ENCODE measurements at regions not wholly inside any gene's neighbourhood (a gene's known extent, or its start where the extent isn't known, plus 50 kb on each side); places are given as distances from the start of the nearest gene placed in this dataset.

DNA sequence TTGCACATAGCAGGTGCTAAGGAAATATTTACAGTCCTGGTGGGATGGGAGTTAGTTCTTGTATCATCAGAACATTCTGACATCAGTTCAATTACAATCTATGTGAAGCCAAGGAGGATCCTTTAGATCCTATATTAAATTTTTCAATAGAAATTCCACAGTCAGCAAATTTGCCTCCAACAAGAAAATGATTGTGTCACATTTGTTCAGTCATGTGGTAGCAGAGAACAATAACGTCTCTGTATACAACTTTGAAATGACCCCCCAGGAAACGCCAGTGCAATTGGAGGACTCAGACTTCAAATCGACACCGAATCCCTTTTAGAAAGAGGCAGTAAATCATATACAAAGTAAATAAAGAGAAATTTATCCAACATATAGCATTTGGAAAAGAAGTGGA is 392.1 kb downstream of the DTWD2 start:
- Histone ChIP-seq H3K27me3 (ENCODE audit: control insufficient read depth, insufficient read depth, low read length) (no peaks in the 10 kb centered on the region), H3K4me3 (ENCODE audit: low read depth, low read length) (no peak overlapping the region), H3K36me3 (ENCODE audit: control insufficient read depth, insufficient read depth, low read length) (no peaks in the 10 kb centered on the region)
- no peak for FAIRE-seq
- TF ChIP-seq, protein P1, sequence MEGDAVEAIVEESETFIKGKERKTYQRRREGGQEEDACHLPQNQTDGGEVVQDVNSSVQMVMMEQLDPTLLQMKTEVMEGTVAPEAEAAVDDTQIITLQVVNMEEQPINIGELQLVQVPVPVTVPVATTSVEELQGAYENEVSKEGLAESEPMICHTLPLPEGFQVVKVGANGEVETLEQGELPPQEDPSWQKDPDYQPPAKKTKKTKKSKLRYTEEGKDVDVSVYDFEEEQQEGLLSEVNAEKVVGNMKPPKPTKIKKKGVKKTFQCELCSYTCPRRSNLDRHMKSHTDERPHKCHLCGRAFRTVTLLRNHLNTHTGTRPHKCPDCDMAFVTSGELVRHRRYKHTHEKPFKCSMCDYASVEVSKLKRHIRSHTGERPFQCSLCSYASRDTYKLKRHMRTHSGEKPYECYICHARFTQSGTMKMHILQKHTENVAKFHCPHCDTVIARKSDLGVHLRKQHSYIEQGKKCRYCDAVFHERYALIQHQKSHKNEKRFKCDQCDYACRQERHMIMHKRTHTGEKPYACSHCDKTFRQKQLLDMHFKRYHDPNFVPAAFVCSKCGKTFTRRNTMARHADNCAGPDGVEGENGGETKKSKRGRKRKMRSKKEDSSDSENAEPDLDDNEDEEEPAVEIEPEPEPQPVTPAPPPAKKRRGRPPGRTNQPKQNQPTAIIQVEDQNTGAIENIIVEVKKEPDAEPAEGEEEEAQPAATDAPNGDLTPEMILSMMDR (IDR thresholded peaks at IDR 0.05; ENCODE audit: insufficient read depth, low read length, severe bottlenecking) = no peak
- DNase-seq (ENCODE audit: low read depth) = no peak

- TF ChIP-seq, protein P1 (IDR thresholded peaks at IDR 0.05; ENCODE audit: insufficient read depth, low read length, severe bottlenecking) = no peak
- FAIRE-seq (no peak), DNase-seq (ENCODE audit: low read depth) (no peak)
- Histone ChIP-seq H3K4me3 (ENCODE audit: low read depth, low read length) (no peak overlapping the region), H3K27me3 (ENCODE audit: control insufficient read depth, insufficient read depth, low read length) (no peaks in the 10 kb centered on the region), H3K36me3 (ENCODE audit: control insufficient read depth, insufficient read depth, low read length) (no peaks in the 10 kb centered on the region)
Observed at GRCh38 chr5:118593003-118593328, 395.4 kb downstream of the DTWD2 start.

DNA sequence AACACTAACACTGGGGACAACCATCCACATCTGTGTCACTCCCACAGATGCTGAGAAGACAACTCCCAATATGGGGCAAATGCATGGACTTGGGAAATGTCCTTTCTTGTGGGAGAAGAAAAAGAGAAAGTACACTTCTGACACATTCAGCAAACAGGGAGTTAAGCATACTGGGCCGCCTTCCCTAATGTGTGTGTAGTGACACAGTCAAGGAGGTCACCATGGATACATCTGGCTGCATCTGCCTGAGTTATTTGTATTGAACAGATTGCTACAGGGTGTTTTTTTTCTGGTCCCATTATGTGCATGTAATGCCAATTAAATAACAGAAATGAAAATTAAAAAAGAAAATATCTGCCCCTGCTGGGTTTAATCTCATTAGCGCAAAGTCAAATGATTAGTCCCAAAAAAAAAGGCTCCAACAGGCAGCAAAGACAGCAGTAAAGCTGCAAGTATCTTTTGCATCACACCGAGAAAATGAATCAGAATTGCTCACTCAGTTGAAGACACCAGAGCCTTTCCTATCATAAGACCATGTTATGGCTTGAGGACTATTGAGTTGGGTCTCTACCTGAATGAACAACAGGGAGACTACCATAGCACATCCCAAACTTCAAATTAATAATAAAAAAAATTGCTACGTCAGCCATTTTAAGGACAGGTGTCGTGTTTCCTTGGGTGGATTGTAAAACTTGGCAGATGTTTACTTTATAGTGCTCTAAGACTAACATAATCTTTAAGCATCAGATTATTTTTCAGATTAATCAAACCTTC is 395.9 kb downstream of the DTWD2 start:
- Histone ChIP-seq H3K36me3 (ENCODE audit: control insufficient read depth, insufficient read depth, low read length) (no peaks in the 10 kb centered on the region), H3K27me3 (ENCODE audit: control insufficient read depth, insufficient read depth, low read length) (no peaks in the 10 kb centered on the region), H3K4me3 (ENCODE audit: low read depth, low read length) (no peak overlapping the region)
- DNase-seq (ENCODE audit: low read depth) (no peak), FAIRE-seq (no peak)
- TF ChIP-seq, protein P1 (IDR thresholded peaks at IDR 0.05; ENCODE audit: insufficient read depth, low read length, severe bottlenecking) = no peak

DNA sequence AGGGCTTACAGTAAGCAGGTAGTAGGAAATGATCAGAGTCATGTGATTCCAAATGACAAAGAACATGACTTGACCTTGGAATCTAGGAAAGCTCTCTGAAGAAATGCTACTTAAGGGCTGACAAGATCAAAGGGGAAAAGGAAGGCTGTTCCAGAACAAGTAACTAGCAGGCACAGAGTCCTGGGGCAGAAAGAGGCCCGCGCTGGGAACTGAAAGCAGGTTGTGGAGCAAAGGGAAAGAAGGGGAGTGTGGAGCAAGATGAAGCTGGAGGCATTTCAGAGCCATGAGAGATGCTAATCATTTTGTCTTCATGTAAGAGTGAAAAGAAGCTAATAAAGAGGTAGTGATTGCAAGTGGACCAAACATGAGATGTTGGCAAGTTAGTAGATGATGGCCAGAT is 397.5 kb downstream of the DTWD2 start:
- Histone ChIP-seq H3K4me3 (ENCODE audit: low read depth, low read length) (no peak overlapping the region), H3K36me3 (ENCODE audit: control insufficient read depth, insufficient read depth, low read length) (no peaks in the 10 kb centered on the region), H3K27me3 (ENCODE audit: control insufficient read depth, insufficient read depth, low read length) (no peaks in the 10 kb centered on the region)
- no peak for DNase-seq (ENCODE audit: low read depth)
- no peak for FAIRE-seq
- TF ChIP-seq, protein P1 (IDR thresholded peaks at IDR 0.05; ENCODE audit: insufficient read depth, low read length, severe bottlenecking) = no peak

DNA sequence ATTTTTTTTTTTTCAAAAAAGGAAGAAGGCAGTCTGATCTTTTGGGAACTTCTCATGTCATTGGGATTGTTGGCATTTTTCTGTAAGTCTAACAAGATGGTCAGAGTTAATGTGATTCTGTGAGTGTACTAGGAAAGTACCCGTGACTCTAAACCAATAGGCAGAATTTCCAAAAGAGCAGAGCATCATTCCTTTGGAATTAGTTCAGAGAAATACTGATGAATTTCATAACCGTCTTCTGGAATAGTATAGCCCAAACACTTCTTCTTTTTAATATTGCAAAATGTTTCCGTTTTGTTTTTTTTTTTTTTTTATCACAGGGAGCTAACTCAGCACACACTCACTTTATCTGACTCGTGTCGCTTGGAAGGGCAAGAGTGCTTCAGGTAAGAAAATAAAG is 407.4 kb downstream of the DTWD2 start:
- FAIRE-seq (no peak), DNase-seq (ENCODE audit: low read depth) (no peak)
- no peaks in the 10 kb centered on the region for H3K36me3 ChIP-seq (ENCODE audit: control insufficient read depth, insufficient read depth, low read length)
- H3K27me3 ChIP-seq (ENCODE audit: control insufficient read depth, insufficient read depth, low read length) = no peaks in the 10 kb centered on the region
- TF ChIP-seq, protein P1 (IDR thresholded peaks at IDR 0.05; ENCODE audit: insufficient read depth, low read length, severe bottlenecking) = no peak
- no peak overlapping the region for H3K4me3 ChIP-seq (ENCODE audit: low read depth, low read length)

DNA sequence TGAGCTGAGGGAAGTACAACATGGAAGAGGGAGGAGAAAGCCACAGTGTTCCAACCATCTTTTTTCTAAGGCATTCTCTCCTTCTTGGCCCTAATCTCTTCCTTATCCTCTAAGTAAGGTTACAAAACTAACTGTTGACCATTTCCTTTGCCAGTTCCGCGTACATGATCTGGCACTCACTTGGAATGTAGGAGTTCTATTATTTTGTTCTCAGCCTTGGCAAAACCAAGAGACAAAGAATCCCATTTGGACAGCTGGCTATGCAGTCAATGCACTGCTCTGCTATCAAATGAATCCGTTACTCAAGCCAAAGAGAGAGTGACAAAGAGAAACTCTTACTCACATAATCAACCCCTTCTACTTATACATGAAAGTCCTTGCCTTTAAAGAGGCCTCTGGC is 410.3 kb downstream of the DTWD2 start:
- no peak for FAIRE-seq
- TF ChIP-seq, protein P1 (IDR thresholded peaks at IDR 0.05; ENCODE audit: insufficient read depth, low read length, severe bottlenecking) = no peak
- Histone ChIP-seq H3K4me3 (ENCODE audit: low read depth, low read length) (no peak overlapping the region), H3K27me3 (ENCODE audit: control insufficient read depth, insufficient read depth, low read length) (no peaks in the 10 kb centered on the region), H3K36me3 (ENCODE audit: control insufficient read depth, insufficient read depth, low read length) (no peaks in the 10 kb centered on the region)
- DNase-seq (ENCODE audit: low read depth) = no peak

Data from bronchial epithelial cell (primary cell).